Peyer's patch (tissue), 4 donors: ENCODE measurements at regions not wholly inside any gene's neighbourhood (a gene's known extent, or its start where the extent isn't known, plus 50 kb on each side); places are given as distances from the start of the nearest gene placed in this dataset.

ENCODE experiments used
- DNase-seq, 3 donors: peaks; one replicate each; pipeline ENCODE4 v3.0.0-alpha.2; 2017 to 2019
- H3K27ac ChIP-seq, 4 donors: fragments of 200-600 bp; sonication (generic); one replicate each; pipeline ENCODE4 v1.5.1; 2016 to 2019
- H3K27me3 ChIP-seq, 2 donors: fragments of 200-600 bp; sonication (generic); one replicate each; pipeline ENCODE4 v1.5.1; 2019
- H3K36me3 ChIP-seq, 3 donors: fragments of 200-600 bp; sonication (generic); one replicate each; pipeline ENCODE4 v1.5.1; 2016 to 2019
- H3K4me1 ChIP-seq, 4 donors: fragments of 200-600 bp; sonication (generic); one replicate each; pipeline ENCODE4 v1.5.1; 2016 to 2019
- H3K4me3 ChIP-seq, 4 donors: fragments of 200-600 bp; sonication (generic); 1 replicate in 3 of 4; 2 replicates in 1 of 4; pipeline ENCODE4 v1.5.1; 2016 to 2019; ENCODE audit warnings: mild to moderate bottlenecking in 1 of 4
- H3K9me3 ChIP-seq, 4 donors: fragments of 200-600 bp; sonication (generic); one replicate each; pipeline ENCODE4 v1.5.1; 2016 to 2019; ENCODE audit warnings: mild to moderate bottlenecking in 1 of 4
- CTCF ChIP-seq, 6 experiments: fragments of 450-650 bp in 4 of 6; fragments of 200-600 bp in 2 of 6; sonication (generic) in 1 of 6; IDR thresholded peaks; one replicate each; pipeline ENCODE4 v1.5.1; 2017 to 2019; ENCODE audit warnings: antibody characterized with exemption in 6 of 6, mild to moderate bottlenecking in 3 of 6, moderate library complexity in 1 of 6
- POLR2A ChIP-seq, 2 donors: fragments of 450-650 bp; IDR thresholded peaks; one replicate each; pipeline ENCODE4 v1.5.1; 2017; ENCODE audit warnings: antibody characterized with exemption in 2 of 2, mild to moderate bottlenecking in 2 of 2, moderate library complexity in 2 of 2

GRCh38 chr1:58971629-58972140, 187.8 kb upstream of the JUN start:
- Histone ChIP-seq H3K4me1 (peaks cover 6 to 23% (median 14%) of the 10 kb centered on the region in 4 donors), H3K36me3 (no peaks in the 10 kb centered on the region), H3K9me3 (no peaks in the 10 kb centered on the region), H3K4me3 (no peak overlapping the region), H3K27ac (peak overlapping the region in 2 of 4 donors; percentile 61 to 89), H3K27me3 (no peaks in the 10 kb centered on the region)
- TF ChIP-seq POLR2A (IDR thresholded peaks at IDR 0.05), result peak; percentile 32 to 63
- TF ChIP-seq CTCF (IDR thresholded peaks at IDR 0.05), result no peak
- peak in 2 of 3 donors; percentile 79 to 86 for DNase-seq

GRCh38 chr1:58975888-58976287, 192.0 kb upstream of the JUN start:
- TF ChIP-seq CTCF (IDR thresholded peaks at IDR 0.05), result no peak
- TF ChIP-seq POLR2A (IDR thresholded peaks at IDR 0.05), result no peak
- Histone ChIP-seq H3K27me3 (no peaks in the 10 kb centered on the region), H3K4me1 (peaks cover 0 to 4% (median 1%) of the 10 kb centered on the region in 4 donors), H3K36me3 (no peaks in the 10 kb centered on the region), H3K4me3 (no peak overlapping the region), H3K9me3 (no peaks in the 10 kb centered on the region), H3K27ac (no peak overlapping the region)
- no peak for DNase-seq

GRCh38 chr1:58976294-58976693, 192.4 kb upstream of the JUN start:
- H3K27ac ChIP-seq, result no peak overlapping the region
- no peaks in the 10 kb centered on the region for H3K9me3 ChIP-seq
- no peak for DNase-seq
- peaks cover 0 to 4% (median 1%) of the 10 kb centered on the region in 4 donors for H3K4me1 ChIP-seq
- no peak overlapping the region for H3K4me3 ChIP-seq
- H3K27me3 ChIP-seq, result no peaks in the 10 kb centered on the region
- H3K36me3 ChIP-seq, result no peaks in the 10 kb centered on the region
- TF ChIP-seq POLR2A (IDR thresholded peaks at IDR 0.05) (no peak), CTCF (IDR thresholded peaks at IDR 0.05) (no peak)

- Histone ChIP-seq H3K4me3 (no peak overlapping the region), H3K27me3 (no peaks in the 10 kb centered on the region), H3K9me3 (no peaks in the 10 kb centered on the region), H3K36me3 (no peaks in the 10 kb centered on the region), H3K4me1 (no peaks in the 10 kb centered on the region), H3K27ac (no peak overlapping the region)
- no peak for TF ChIP-seq CTCF (IDR thresholded peaks at IDR 0.05)
- no peak for TF ChIP-seq POLR2A (IDR thresholded peaks at IDR 0.05)
- no peak for DNase-seq
These were observed 193.8 kb upstream of the JUN start for GRCh38 chr1:58977598-58977997.

GRCh38 chr1:58978096-58978495, 194.2 kb upstream of the JUN start:
- no peak for DNase-seq
- Histone ChIP-seq H3K9me3 (no peaks in the 10 kb centered on the region), H3K27ac (no peak overlapping the region), H3K4me1 (no peaks in the 10 kb centered on the region), H3K36me3 (no peaks in the 10 kb centered on the region), H3K4me3 (no peak overlapping the region), H3K27me3 (no peaks in the 10 kb centered on the region)
- TF ChIP-seq POLR2A (IDR thresholded peaks at IDR 0.05) (no peak), CTCF (IDR thresholded peaks at IDR 0.05) (no peak)

GRCh38 chr1:58979086-58979485, 195.2 kb upstream of the JUN start:
- H3K27me3 ChIP-seq, result no peaks in the 10 kb centered on the region
- no peaks in the 10 kb centered on the region for H3K9me3 ChIP-seq
- H3K4me1 ChIP-seq, result no peaks in the 10 kb centered on the region
- no peak overlapping the region for H3K4me3 ChIP-seq
- no peak overlapping the region for H3K27ac ChIP-seq
- DNase-seq, result no peak
- no peaks in the 10 kb centered on the region for H3K36me3 ChIP-seq
- no peak for TF ChIP-seq POLR2A (IDR thresholded peaks at IDR 0.05)
- TF ChIP-seq CTCF (IDR thresholded peaks at IDR 0.05), result no peak
